ENCODE measurements at regions not wholly inside any gene's neighbourhood (a gene's known extent, or its start where the extent isn't known, plus 50 kb on each side); places are given as distances from the start of the nearest gene placed in this dataset.
"Not testable (repeated sequence)": the region's sequence is repeated elsewhere in the genome, so short reads cannot be mapped to it uniquely, and the experiment has no call there.

DNA sequence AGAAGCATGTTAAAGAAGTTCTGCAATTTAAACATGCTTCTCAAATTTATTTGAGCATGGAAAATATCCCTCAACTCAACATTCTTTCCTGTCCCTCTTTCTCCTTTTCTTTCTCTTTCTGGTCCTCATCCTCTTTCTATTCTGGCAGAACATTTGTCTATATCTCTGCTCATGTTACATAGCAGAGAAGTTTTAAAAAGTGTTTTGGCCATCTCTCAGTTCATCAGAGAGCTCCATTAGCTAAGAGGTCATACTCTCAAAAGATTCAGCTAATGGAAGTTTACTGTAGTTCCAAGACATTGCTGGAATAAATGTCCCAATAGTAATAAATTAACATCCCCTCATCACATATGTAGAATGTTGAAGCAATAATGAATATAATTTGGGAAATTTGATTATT, 53.5 kb downstream of the XCL2 start:
- DNase-seq (no peak), ATAC-seq (no peak)
- in situ Hi-C loops (cut with MboI; ENCODE audit: low sequenced_read_pairs in 4 of 4) (no loop called here), intact Hi-C loops (cut with DNase I; ENCODE audit: low total_unique reads) (no loop called here)
- H3K4me3 ChIP-seq, result no peak overlapping the region
- H3K4me1 ChIP-seq, result peaks cover 0 to 6% of the 10 kb centered on the region in 2 donors
- no peak for TF ChIP-seq POLR2A (IDR thresholded peaks at IDR 0.05)
- TF ChIP-seq, protein P1, sequence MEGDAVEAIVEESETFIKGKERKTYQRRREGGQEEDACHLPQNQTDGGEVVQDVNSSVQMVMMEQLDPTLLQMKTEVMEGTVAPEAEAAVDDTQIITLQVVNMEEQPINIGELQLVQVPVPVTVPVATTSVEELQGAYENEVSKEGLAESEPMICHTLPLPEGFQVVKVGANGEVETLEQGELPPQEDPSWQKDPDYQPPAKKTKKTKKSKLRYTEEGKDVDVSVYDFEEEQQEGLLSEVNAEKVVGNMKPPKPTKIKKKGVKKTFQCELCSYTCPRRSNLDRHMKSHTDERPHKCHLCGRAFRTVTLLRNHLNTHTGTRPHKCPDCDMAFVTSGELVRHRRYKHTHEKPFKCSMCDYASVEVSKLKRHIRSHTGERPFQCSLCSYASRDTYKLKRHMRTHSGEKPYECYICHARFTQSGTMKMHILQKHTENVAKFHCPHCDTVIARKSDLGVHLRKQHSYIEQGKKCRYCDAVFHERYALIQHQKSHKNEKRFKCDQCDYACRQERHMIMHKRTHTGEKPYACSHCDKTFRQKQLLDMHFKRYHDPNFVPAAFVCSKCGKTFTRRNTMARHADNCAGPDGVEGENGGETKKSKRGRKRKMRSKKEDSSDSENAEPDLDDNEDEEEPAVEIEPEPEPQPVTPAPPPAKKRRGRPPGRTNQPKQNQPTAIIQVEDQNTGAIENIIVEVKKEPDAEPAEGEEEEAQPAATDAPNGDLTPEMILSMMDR (IDR thresholded peaks at IDR 0.05 in 4 of 5, conservative IDR thresholded peaks at IDR 0.05 in 1 of 5), result no peak
- no peaks in the 10 kb centered on the region for H3K9me3 ChIP-seq
- no peak overlapping the region for H3K27ac ChIP-seq
- H3K27me3 ChIP-seq, result no peaks in the 10 kb centered on the region
- no peaks in the 10 kb centered on the region for H3K36me3 ChIP-seq

DNA sequence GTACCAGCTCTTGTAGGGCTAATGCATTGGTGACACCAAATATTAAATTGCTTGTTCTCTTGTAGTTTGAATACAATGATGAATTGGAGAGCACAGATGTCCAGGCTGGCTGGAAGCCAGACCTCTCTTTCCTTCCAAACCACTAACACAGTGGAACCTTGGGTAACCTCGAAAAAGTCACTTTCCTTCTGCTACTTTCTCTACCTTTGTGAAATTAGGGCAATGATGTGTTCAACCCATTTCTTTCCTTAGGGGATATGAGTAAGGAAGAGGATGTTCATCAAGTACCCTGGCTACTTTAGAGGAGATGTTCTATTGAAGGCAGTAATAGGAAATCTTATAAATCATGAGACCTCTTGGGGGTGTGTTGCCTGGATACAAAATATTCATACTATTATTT, 55.7 kb downstream of the XCL2 start:
- intact Hi-C loops (cut with DNase I; ENCODE audit: low total_unique reads), result no loop called here
- Histone ChIP-seq H3K4me3 (no peak overlapping the region), H3K4me1 (peaks cover 0 to 6% of the 10 kb centered on the region in 2 donors), H3K9me3 (no peaks in the 10 kb centered on the region), H3K27me3 (no peaks in the 10 kb centered on the region), H3K27ac (no peak overlapping the region), H3K36me3 (no peaks in the 10 kb centered on the region)
- peak; percentile 32 to 67 for DNase-seq
- no peak for TF ChIP-seq POLR2A (IDR thresholded peaks at IDR 0.05)
- TF ChIP-seq, protein P1 (IDR thresholded peaks at IDR 0.05 in 4 of 5, conservative IDR thresholded peaks at IDR 0.05 in 1 of 5), result no peak
- in situ Hi-C loops (cut with MboI; ENCODE audit: low sequenced_read_pairs in 4 of 4), result no loop called here
- peak; percentile 89 to 90 for ATAC-seq

DNA sequence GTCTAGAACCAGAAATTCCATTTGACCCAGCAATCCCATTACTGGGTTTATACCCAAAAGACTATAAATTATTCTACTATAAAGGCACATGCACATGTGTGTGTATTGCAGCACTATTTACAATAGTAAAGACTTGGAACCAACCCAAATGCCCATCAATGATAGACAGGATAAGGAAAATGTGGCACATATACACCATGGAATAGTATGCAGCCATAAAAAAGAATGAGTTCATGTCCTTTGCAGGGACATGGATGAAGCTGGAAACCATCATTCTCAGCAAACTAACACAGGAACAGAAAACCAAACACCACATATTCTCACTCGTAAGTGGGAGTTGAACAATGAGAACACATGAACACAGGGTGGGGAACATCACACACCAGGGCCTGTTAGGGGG, 57.0 kb downstream of the XCL2 start:
- H3K27ac ChIP-seq; intact Hi-C loops (cut with DNase I; ENCODE audit: low total_unique reads); H3K27me3 ChIP-seq; in situ Hi-C loops (cut with MboI; ENCODE audit: low sequenced_read_pairs in 4 of 4); H3K36me3 ChIP-seq; DNase-seq; H3K4me1 ChIP-seq; ATAC-seq; H3K4me3 ChIP-seq; H3K9me3 ChIP-seq: not testable (repeated sequence)

DNA sequence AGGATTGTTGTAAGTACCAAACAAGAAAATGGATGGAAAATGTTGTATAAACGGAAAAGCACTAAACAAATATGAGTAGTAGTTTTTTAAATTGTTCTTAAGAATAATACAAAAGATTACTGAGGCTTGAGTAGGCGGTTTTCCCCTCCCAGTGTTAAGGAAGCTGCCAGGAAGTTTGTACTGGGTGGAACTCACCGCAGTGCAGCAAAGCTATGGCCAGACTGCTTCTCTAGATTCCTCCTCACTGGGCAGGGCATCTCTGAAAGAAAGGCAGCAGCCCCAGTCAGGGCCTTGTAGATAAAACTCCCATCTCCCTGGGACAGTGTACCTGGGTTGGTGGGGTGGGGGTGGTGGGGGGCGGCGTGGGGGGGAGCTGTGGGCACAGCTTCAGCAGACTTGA, 58.7 kb downstream of the XCL2 start:
- no peak for ATAC-seq
- TF ChIP-seq POLR2A (IDR thresholded peaks at IDR 0.05), result no peak
- TF ChIP-seq, protein P1 (IDR thresholded peaks at IDR 0.05 in 4 of 5, conservative IDR thresholded peaks at IDR 0.05 in 1 of 5), result no peak
- DNase-seq, result no peak
- H3K9me3 ChIP-seq, result no peaks in the 10 kb centered on the region
- no peaks in the 10 kb centered on the region for H3K27me3 ChIP-seq
- H3K4me1 ChIP-seq, result peaks cover 0 to 3% of the 10 kb centered on the region in 2 donors
- intact Hi-C loops (cut with DNase I; ENCODE audit: low total_unique reads), result no loop called here
- no peak overlapping the region for H3K4me3 ChIP-seq
- H3K36me3 ChIP-seq, result no peaks in the 10 kb centered on the region
- in situ Hi-C loops (cut with MboI; ENCODE audit: low sequenced_read_pairs in 4 of 4), result no loop called here
- H3K27ac ChIP-seq, result peak overlapping the region in 1 of 4 donors; percentile 38

DNA sequence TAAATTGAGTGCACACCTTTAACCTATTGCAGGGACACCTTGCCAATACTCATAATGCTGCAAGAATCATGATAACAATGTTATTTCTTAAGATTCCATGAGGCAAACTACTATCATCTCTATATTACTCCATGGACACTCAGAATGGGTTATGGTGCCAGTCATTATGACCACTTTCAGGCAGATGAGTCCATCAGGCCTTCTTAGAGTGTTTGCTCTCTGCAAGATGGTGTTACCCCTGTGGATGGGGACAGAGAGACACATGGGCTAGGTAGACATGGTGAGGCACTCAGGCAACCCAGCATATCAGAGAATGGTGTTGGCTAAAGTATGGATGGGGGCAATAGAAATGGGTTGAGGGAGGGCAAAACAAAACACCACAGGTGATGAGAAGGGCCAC, 59.7 kb downstream of the XCL2 start:
- H3K27me3 ChIP-seq, result no peaks in the 10 kb centered on the region
- no peaks in the 10 kb centered on the region for H3K9me3 ChIP-seq
- H3K4me1 ChIP-seq, result peaks cover 0 to 3% of the 10 kb centered on the region in 2 donors
- intact Hi-C loops (cut with DNase I; ENCODE audit: low total_unique reads), result no loop called here
- in situ Hi-C loops (cut with MboI; ENCODE audit: low sequenced_read_pairs in 4 of 4), result no loop called here
- DNase-seq, result no peak
- H3K36me3 ChIP-seq, result no peaks in the 10 kb centered on the region
- no peak for TF ChIP-seq POLR2A (IDR thresholded peaks at IDR 0.05)
- TF ChIP-seq, protein P1 (IDR thresholded peaks at IDR 0.05 in 4 of 5, conservative IDR thresholded peaks at IDR 0.05 in 1 of 5), result no peak
- no peak for ATAC-seq
- peak overlapping the region in 3 of 4 donors; percentile 4 to 39 (median 30) for H3K27ac ChIP-seq
- no peak overlapping the region for H3K4me3 ChIP-seq
